Fibroblast of mammary gland (primary cell): ENCODE measurements at regions not wholly inside any gene's neighbourhood (a gene's known extent, or its start where the extent isn't known, plus 50 kb on each side); places are given as distances from the start of the nearest gene placed in this dataset.
"Not testable (repeated sequence)": the region's sequence is repeated elsewhere in the genome, so short reads cannot be mapped to it uniquely, and the experiment has no call there.

Experiments
- DNase-seq: peaks from one replicate; pipeline ENCODE4 v3.0.0-alpha.2; 2010; ENCODE audit warnings: low read depth
- H3K4me3 ChIP-seq: 2 replicates; pipeline ENCODE4 v1.5.1; 2011; ENCODE audit warnings: low read depth, mild to moderate bottlenecking, low read length, moderate library complexity; ENCODE audit not compliant: control insufficient read depth
- CTCF ChIP-seq: conservative IDR thresholded peaks from 2 replicates; pipeline ENCODE4 v1.5.1; 2011; ENCODE audit warnings: low read depth, low read length, inconsistent platforms; ENCODE audit not compliant: control insufficient read depth, insufficient read depth

- no peak overlapping the region for H3K4me3 ChIP-seq
- TF ChIP-seq CTCF, result no peak
- no peak for DNase-seq
Observed at GRCh38 chr4:66554826-66555225, 884.5 kb upstream of the EPHA5 start.

GRCh38 chr4:66545301-66545700 is 875.0 kb upstream of the EPHA5 start:
- not testable (repeated sequence) for H3K4me3 ChIP-seq, DNase-seq

- H3K4me3 ChIP-seq, result no peak overlapping the region
- no peak for DNase-seq
- TF ChIP-seq CTCF, result no peak
Observed at GRCh38 chr4:66544281-66544680, 874.0 kb upstream of the EPHA5 start.

GRCh38 chr4:66539745-66540144 is 869.5 kb upstream of the EPHA5 start:
- TF ChIP-seq CTCF, result no peak
- no peak overlapping the region for H3K4me3 ChIP-seq
- DNase-seq, result no peak

- no peak for DNase-seq
- no peak for TF ChIP-seq CTCF
- no peak overlapping the region for H3K4me3 ChIP-seq
Observed at GRCh38 chr4:66524781-66525180, 854.5 kb upstream of the EPHA5 start.

GRCh38 chr4:66522244-66522643 is 852.0 kb upstream of the EPHA5 start:
- H3K4me3 ChIP-seq, result no peak overlapping the region
- no peak for DNase-seq
- no peak for TF ChIP-seq CTCF

GRCh38 chr4:66516940-66517339 is 846.7 kb upstream of the EPHA5 start:
- DNase-seq, result no peak
- H3K4me3 ChIP-seq, result no peak overlapping the region
- TF ChIP-seq CTCF, result no peak
